SK-N-SH treated with all-trans-retinoic acid at 6 μM for 48 hours (cell line): ENCODE measurements at regions not wholly inside any gene's neighbourhood (a gene's known extent, or its start where the extent isn't known, plus 50 kb on each side); places are given as distances from the start of the nearest gene placed in this dataset.

Experiments
- ATAC-seq: fragments of 200-7000 bp; cut with Tn5 transposase; 3 replicates; pipeline ENCODE4 v1.9.1; 2020; ENCODE audit warnings: mild to moderate bottlenecking, moderate library complexity
- ARNTL ChIP-seq: fragments of 450-650 bp; formaldehyde crosslinking; IDR thresholded peaks from 2 replicates; pipeline ENCODE4 v1.5.0; 2020; ENCODE audit warnings: low read depth, mild to moderate bottlenecking, moderate library complexity, borderline replicate concordance
- BACH2 ChIP-seq: fragments of 250-450 bp; sonication (Bioruptor Pico); IDR thresholded peaks from 2 replicates; pipeline ENCODE4 v1.9.0; 2021; ENCODE audit warnings: mild to moderate bottlenecking, borderline replicate concordance
- CREB5 ChIP-seq: fragments of 250-450 bp; sonication (Bioruptor Pico); IDR thresholded peaks from 2 replicates; pipeline ENCODE4 v1.5.1; 2020; ENCODE audit warnings: low read depth, mild to moderate bottlenecking, moderate library complexity
- CSDC2 ChIP-seq: fragments of 250-450 bp; sonication (Bioruptor Pico); IDR thresholded peaks from 2 replicates; pipeline ENCODE4 v1.5.0; 2020; ENCODE audit warnings: mild to moderate bottlenecking, moderate library complexity
- CSRNP3 ChIP-seq: fragments of 250-450 bp; sonication (Bioruptor Pico); IDR thresholded peaks from 2 replicates; pipeline ENCODE4 v1.5.1; 2021; ENCODE audit warnings: mild to moderate bottlenecking, moderate library complexity
- ESRRG ChIP-seq: fragments of 250-450 bp; sonication (Bioruptor Pico); IDR thresholded peaks from 2 replicates; pipeline ENCODE4 v1.6.1; 2021; ENCODE audit warnings: mild to moderate bottlenecking
- GLIS3 ChIP-seq: fragments of 250-450 bp; sonication (Bioruptor Pico); IDR thresholded peaks from 2 replicates; pipeline ENCODE4 v1.5.0; 2020; ENCODE audit warnings: mild to moderate bottlenecking, moderate library complexity
- ISL1 ChIP-seq: fragments of 250-450 bp; sonication (Bioruptor Pico); IDR thresholded peaks from 2 replicates; pipeline ENCODE4 v2.1.2; 2022; ENCODE audit warnings: mild to moderate bottlenecking, moderate library complexity
- OSR1 ChIP-seq: fragments of 250-450 bp; sonication (Bioruptor Pico); IDR thresholded peaks from 2 replicates; pipeline ENCODE4 v1.8.0; 2022; ENCODE audit warnings: moderate library complexity, mild to moderate bottlenecking, inconsistent platforms
- POU6F1 ChIP-seq: fragments of 250-450 bp; sonication (Bioruptor Pico); IDR thresholded peaks from 2 replicates; pipeline ENCODE4 v1.8.0; 2021; ENCODE audit warnings: low read depth, mild to moderate bottlenecking, moderate library complexity, borderline replicate concordance
- PPARA ChIP-seq: fragments of 250-450 bp; sonication (Bioruptor Pico); IDR thresholded peaks from 2 replicates; pipeline ENCODE4 v1.5.0; 2020; ENCODE audit warnings: mild to moderate bottlenecking, borderline replicate concordance
- RARB ChIP-seq: fragments of 250-450 bp; sonication (Bioruptor Pico); IDR thresholded peaks from 2 replicates; pipeline ENCODE4 v1.8.0; 2021; ENCODE audit warnings: mild to moderate bottlenecking, moderate library complexity
- SNAI2 ChIP-seq: fragments of 250-450 bp; sonication (Bioruptor Pico); IDR thresholded peaks from 2 replicates; pipeline ENCODE4 v1.5.0; 2020; ENCODE audit warnings: mild to moderate bottlenecking, moderate library complexity
- TCF4 ChIP-seq: fragments of 250-450 bp; sonication (Bioruptor Pico); IDR thresholded peaks from 2 replicates; pipeline ENCODE4 v1.8.0; 2021; ENCODE audit warnings: mild to moderate bottlenecking, moderate library complexity, borderline replicate concordance
- TOX ChIP-seq: fragments of 250-450 bp; sonication (Bioruptor Pico); IDR thresholded peaks from 2 replicates; pipeline ENCODE4 v1.8.0; 2021; ENCODE audit warnings: mild to moderate bottlenecking, moderate library complexity, borderline replicate concordance
- TSHZ2 ChIP-seq: fragments of 250-450 bp; sonication (Bioruptor Pico); IDR thresholded peaks from 2 replicates; pipeline ENCODE4 v1.5.0; 2020; ENCODE audit warnings: mild to moderate bottlenecking, moderate library complexity
- ZC3H10 ChIP-seq: fragments of 250-450 bp; sonication (Bioruptor Pico); IDR thresholded peaks from 2 replicates; pipeline ENCODE4 v1.5.1; 2021; ENCODE audit warnings: mild to moderate bottlenecking, moderate library complexity
- ZFP3 ChIP-seq: fragments of 250-450 bp; sonication (Bioruptor Pico); IDR thresholded peaks from 2 replicates; pipeline ENCODE4 v1.5.0; 2020; ENCODE audit warnings: mild to moderate bottlenecking, moderate library complexity
- ZFP30 ChIP-seq: fragments of 450-650 bp; formaldehyde crosslinking; IDR thresholded peaks from 2 replicates; pipeline ENCODE4 v1.5.0; 2022; ENCODE audit warnings: mild to moderate bottlenecking, moderate library complexity
- ZNF565 ChIP-seq: fragments of 450-650 bp; formaldehyde crosslinking; conservative IDR thresholded peaks from 2 replicates; pipeline ENCODE4 v1.5.0; 2020; ENCODE audit warnings: low read depth, mild to moderate bottlenecking, moderate library complexity
- ZNF70 ChIP-seq: fragments of 450-650 bp; formaldehyde crosslinking; IDR thresholded peaks from 2 replicates; pipeline ENCODE4 v1.5.0; 2020; ENCODE audit warnings: mild to moderate bottlenecking, moderate library complexity
- ZNF8 ChIP-seq: fragments of 450-650 bp; formaldehyde crosslinking; IDR thresholded peaks from 2 replicates; pipeline ENCODE4 v1.5.0; 2020; ENCODE audit warnings: mild to moderate bottlenecking, moderate library complexity

GRCh38 chr3:73707772-73708171, 83.0 kb upstream of the PDZRN3 start:
- TF ChIP-seq TSHZ2 (CRISPR knock-in tag) (no peak), SNAI2 (no peak), RARB (CRISPR knock-in tag) (no peak), BACH2 (no peak), ZC3H10 (CRISPR knock-in tag) (no peak), ZNF70 (no peak), ESRRG (CRISPR knock-in tag) (no peak), TOX (CRISPR knock-in tag) (no peak), CSDC2 (CRISPR knock-in tag) (no peak), ISL1 (CRISPR knock-in tag) (no peak)
- no peak for ATAC-seq

- TF ChIP-seq TCF4 (no peak), ARNTL (CRISPR knock-in tag) (no peak), ZNF70 (no peak), ESRRG (CRISPR knock-in tag) (no peak), ZFP3 (CRISPR knock-in tag) (no peak), ZNF8 (no peak), CREB5 (no peak), ZFP30 (no peak), BACH2 (no peak), GLIS3 (CRISPR knock-in tag) (no peak), POU6F1 (CRISPR knock-in tag) (no peak), OSR1 (CRISPR knock-in tag) (no peak), CSDC2 (CRISPR knock-in tag) (no peak)
- no peak for ATAC-seq
Observed at GRCh38 chr3:73706771-73707170, 82.0 kb upstream of the PDZRN3 start.

- TF ChIP-seq GLIS3 (CRISPR knock-in tag) (no peak), CSDC2 (CRISPR knock-in tag) (no peak), ZNF70 (no peak), BACH2 (no peak), ISL1 (CRISPR knock-in tag) (no peak)
- no peak for ATAC-seq
Observed at GRCh38 chr3:73705792-73706191, 81.1 kb upstream of the PDZRN3 start.

GRCh38 chr3:73699327-73699726, 74.6 kb upstream of the PDZRN3 start:
- no peak for ATAC-seq
- TF ChIP-seq ZC3H10 (CRISPR knock-in tag) (no peak), CSRNP3 (no peak), ZNF565 (CRISPR knock-in tag) (no peak), ZNF70 (no peak), TOX (CRISPR knock-in tag) (no peak), GLIS3 (CRISPR knock-in tag) (no peak), RARB (CRISPR knock-in tag) (no peak), CSDC2 (CRISPR knock-in tag) (no peak), ARNTL (CRISPR knock-in tag) (no peak), ZFP30 (no peak), OSR1 (CRISPR knock-in tag) (no peak), PPARA (CRISPR knock-in tag) (no peak), TCF4 (no peak), SNAI2 (no peak)
